ENCODE measurements at regions not wholly inside any gene's neighbourhood (a gene's known extent, or its start where the extent isn't known, plus 50 kb on each side); places are given as distances from the start of the nearest gene placed in this dataset.

- TF ChIP-seq EP300 (IDR thresholded peaks at IDR 0.05; ENCODE audit: low read depth) (no peak), CTCF (IDR thresholded peaks at IDR 0.05) (no peak), POLR2A (IDR thresholded peaks at IDR 0.05) (no peak)
These were observed 1568.7 kb upstream of the CELF4 start for GRCh38 chr18:39134255-39134654.
